Left renal cortex interstitium (tissue), 4 donors: ENCODE measurements at regions not wholly inside any gene's neighbourhood (a gene's known extent, or its start where the extent isn't known, plus 50 kb on each side); places are given as distances from the start of the nearest gene placed in this dataset.
"Not testable (repeated sequence)": the region's sequence is repeated elsewhere in the genome, so short reads cannot be mapped to it uniquely, and the experiment has no call there.

ENCODE experiments used
- DNase-seq, 4 donors: peaks; one replicate each; pipeline ENCODE4 v3.0.0-alpha.2; 2013; ENCODE audit warnings: low read depth in 4 of 4, low spot score in 2 of 4, missing footprints in 1 of 4

DNA sequence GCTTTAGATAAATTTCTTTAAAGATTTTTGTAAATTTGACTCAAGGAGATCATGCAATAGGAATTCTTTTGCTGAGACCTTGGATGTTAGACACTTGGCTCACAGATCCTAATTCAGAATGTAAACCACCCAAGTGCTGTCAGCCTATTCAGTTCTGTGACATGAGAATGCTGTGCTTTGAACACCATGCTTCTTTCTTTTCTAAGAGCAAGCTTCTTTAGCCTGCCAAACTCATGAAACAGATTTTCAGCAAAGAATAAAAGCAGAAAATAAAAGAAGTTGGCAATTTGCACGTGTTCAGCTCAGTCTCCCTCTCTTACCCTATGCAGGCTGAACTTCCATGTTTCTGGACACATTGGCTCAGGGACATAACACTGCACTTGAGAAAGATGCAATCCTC is 845.8 kb downstream of the UQCRFS1 start:
- no peak for DNase-seq

DNA sequence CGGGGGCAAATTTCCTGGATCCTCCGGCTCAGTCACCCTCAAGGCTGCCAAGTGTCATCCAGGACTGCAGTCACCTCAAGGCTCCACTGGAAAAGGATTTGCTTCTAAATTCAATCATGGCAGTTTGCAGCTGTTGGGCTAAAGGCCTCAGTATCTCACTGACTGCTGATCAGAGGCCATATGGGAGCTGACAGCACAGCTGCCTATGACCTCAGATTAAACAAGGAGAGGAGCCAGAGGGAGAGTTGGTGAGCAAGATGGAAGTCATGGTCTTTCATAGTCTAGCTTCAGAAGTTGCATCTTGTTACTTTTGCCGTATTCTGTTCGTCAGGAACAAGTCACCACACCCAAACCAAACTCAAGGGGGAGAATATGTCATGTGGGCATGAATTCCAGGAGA is 849.7 kb downstream of the UQCRFS1 start:
- DNase-seq = no peak

DNA sequence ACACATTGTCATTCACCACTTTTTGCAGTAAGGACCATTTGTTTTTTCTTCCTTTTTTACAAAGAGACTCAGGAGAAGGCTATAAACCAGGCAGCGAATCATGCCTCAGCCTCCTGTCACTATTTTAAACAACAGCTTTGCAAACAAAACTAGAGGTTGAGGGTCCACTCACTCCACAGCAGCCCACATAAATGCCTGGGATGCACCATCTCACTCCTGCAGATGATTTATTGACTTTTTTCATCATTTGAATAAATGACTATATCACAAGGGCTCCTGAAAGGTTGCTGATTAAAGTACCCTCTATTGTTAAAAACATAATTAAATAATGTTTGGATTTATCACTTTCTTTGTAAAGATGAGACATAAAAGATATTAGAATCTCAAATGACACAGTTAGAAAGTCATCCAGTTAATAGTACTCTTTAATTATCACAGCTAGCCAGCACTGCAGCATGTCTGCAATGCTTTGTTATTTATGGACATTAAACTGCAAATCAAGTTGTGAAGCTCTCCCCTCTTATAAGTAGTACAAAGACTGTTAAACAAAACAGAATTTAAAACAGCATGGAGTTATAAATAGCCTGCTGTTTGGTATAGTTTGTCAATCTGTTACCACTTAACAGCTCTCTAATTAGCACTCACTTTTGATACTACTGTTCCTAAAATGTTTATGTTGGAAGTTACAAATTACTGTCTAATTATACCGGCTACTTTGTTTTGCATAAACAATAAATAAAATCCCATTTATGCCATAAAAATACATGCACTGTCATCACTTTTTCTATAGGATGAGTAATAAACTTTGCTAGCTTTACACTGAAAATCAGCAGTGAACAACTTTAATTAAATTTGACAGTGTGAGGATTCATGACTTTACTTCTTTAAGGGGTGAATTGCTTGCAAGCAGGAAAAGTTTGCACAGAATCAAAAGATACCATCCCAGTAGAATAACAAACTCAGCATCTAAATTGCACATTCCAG is 853.2 kb downstream of the UQCRFS1 start:
- peak in 1 of 4 donors; percentile 13 for DNase-seq

DNA sequence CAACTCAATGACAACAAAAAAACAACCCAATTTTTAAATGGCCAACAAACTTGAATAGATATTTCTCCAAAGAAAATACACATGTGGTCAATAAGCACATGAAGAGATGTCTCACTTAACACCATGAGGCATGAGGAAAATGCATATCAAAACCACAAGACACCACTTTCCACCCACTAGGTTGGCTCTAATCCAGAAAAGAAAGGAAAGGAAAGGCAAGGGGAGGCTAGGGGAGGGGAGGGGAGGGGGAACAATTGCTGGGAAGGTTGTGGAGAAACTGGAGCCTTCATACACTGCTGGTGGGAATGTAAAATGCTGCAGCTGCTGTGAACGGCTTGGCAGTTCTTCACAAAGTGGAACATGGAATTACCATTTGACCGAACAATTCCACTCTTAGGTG is 854.3 kb downstream of the UQCRFS1 start:
- DNase-seq = no peak

GRCh38 chr19:28351761-28352160 is 861.2 kb downstream of the UQCRFS1 start:
- no peak for DNase-seq

DNA sequence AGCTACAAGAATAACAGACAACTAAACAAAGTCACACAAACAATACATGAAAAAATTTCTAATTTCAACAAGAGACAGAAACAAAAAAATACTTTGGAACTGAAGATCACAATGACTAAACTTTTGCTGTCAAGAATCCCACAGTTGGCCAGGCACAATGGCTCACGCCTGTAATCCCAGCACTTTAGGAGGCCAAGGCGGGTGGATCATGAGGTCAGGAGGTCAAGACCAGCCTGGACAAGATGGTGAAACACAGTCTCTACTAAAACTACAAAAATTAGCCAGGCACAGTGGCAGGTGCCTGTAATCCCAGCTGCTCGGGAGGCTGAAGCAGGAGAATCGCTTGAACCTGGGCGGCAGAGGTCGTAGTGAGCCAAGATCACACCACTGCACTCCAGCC is 861.6 kb downstream of the UQCRFS1 start:
- not testable (repeated sequence) for DNase-seq

DNA sequence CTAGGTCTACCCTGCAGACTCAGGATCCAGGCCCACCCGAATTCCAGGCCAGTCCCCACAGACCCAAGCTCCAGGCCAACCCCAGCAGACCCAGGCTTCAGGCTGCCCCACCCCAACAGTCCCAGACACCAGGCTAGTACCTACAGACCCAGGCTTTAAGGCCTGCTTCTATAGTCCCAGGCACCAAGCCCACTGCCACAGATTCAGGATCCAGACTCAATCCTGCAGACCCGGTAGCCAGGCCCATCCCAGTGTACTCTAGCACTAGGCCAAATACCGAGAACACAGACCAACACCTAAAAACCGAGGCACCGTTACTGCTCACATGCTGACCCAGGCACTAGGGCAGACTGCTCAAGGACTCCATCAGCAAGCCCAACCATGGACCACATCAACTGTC is 862.3 kb downstream of the UQCRFS1 start:
- DNase-seq = no peak

GRCh38 chr19:28350037-28350436 is 862.9 kb downstream of the UQCRFS1 start:
- no peak for DNase-seq

DNA sequence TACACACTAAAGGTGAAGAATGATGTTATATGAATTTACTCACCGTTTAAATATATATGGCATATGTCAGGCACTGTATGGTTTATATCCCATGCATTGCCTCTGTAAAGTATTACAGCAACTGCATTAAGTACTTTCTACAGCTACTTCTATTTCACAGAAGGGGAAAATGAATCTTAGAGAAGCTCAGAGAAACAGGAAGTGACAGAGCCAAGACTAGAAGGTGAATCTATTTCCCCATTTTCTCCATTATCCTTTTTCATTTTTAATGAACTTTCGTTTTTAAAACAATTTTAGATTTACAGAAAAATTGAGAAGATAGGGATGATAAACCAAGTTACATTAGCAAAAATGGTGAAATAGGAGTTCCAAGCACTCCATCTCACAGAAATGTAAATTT is 863.3 kb downstream of the UQCRFS1 start:
- DNase-seq = no peak

DNA sequence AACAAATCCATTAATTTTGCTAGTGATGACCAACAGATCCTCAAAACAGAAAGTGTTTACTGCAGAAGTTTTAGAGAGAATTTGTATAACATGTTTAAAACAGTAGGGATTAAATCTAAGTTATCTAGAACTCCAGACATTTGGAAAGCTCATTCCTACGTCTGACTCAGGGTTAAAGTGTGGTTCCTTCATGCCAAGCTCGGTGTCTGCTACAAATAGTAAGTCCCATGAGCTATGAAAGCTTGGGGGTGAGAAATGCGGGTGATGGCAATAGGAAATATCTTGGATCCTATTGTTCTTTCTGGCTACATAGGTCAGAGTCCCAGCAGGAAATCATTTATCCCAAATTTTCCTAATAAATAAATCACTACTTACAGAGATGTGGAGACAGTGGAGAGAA is 867.1 kb downstream of the UQCRFS1 start:
- DNase-seq = no peak

DNA sequence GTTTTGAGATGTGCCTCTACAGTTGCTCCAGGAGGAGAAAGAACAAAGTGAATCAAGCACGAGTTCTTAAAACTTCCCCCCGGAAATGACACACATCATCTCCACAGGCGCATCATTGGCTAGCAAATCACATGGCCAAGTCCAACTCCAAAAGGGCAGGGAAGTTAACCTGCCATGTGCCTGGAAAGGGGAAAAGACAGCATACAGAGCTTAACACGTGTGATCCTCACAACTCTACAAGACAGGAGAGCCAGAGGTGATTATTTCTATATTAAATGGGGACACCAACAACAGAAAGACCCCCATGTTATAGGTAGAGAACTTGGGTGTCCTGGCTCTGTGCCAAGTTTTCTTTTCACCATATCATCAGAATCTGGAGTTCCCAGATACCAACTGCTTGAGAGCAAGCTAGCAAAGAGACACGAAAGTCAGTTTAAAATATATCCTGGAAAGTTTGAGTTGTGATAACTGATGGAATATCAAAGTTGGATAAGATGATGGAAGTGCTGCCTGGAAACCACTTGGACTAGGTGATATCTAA is 871.1 kb downstream of the UQCRFS1 start:
- no peak for DNase-seq

GRCh38 chr19:28334419-28334818 is 878.5 kb downstream of the UQCRFS1 start:
- no peak for DNase-seq

- DNase-seq = no peak
Measured at GRCh38 chr19:28333909-28334308, 879.0 kb downstream of the UQCRFS1 start.

GRCh38 chr19:28332886-28333285 is 880.1 kb downstream of the UQCRFS1 start:
- DNase-seq = no peak

- DNase-seq = no peak
Measured at GRCh38 chr19:28332351-28332750, 880.6 kb downstream of the UQCRFS1 start.

- no peak for DNase-seq
Measured at GRCh38 chr19:28331596-28331995, 881.4 kb downstream of the UQCRFS1 start.

GRCh38 chr19:28330831-28331230 is 882.1 kb downstream of the UQCRFS1 start:
- DNase-seq = no peak

DNA sequence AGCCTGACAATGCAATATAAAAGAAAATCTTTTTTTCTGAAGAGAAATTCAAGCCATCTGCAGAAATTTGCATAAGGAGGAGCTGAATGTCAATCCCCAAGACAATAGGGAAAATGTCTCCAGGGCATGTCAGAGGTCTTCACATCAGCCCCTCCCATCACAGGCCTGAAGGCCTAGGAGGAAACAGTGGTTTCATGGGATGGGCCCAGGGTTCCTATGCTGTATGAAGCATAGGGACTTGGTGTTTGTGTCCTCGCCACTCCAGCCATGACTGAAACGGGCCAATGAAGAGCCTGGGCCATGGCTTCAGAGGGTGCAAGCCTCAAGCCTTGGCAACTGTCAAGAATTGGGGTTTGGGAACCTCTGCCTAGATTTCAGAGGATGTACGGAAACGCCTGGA is 883.5 kb downstream of the UQCRFS1 start:
- DNase-seq = no peak

- DNase-seq = no peak
Measured at GRCh38 chr19:28327905-28328304, 885.0 kb downstream of the UQCRFS1 start.

DNA sequence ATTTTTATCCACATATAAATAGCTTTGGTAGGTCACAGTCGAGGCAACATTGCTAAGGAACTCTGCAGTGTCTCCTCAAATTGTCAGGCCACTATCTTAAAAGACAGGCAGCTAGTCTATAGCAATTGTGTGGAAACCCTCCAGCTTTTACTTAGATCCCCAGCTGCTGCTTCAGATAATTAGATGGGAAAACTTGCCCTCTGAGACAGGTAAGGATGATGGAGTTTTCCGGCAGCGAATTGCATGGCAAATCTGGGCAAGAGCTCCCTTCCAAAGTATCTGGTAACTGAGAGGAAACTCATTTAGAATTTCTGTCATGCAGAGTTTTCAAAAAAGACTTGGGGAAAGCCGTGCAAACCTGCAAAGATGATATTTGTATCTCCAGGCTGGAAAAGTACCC is 886.2 kb downstream of the UQCRFS1 start:
- no peak for DNase-seq

DNA sequence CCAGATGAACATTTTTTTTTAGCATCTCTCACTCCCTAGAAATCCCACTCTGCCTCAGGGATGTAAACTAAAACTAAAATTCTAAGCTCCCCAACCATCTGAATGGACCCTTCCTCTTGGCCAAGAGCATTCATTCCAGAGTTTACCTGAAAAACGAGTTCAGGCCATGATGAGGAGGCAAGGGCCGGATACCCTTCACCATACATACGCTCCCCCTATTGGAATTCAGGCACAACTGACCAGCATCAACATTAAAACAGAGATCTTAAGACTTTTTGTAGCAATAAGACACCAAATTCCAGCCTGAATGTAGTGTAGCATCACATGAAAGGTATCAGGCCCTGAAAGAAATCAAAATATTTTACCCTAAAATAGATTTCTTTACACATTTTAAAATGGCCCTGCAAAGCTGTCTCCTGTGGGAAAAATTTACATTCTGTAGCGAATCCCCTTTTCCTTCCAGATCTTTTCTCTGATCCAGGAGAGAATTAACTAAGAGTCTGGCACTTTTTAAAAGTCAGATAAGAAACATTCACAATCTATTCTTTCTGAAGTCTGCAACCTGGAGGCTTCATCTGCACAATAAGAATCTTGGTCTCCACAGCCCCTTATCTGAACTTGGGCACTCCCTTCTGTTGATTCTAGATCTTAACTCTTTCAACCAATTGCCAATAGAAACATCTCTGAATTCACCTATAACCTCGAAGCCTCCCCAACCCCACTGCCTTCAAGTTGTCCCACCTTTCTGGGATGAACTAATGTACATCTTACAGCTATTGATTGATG is 888.5 kb downstream of the UQCRFS1 start:
- no peak for DNase-seq
